HG02678 (cell line): ENCODE measurements at regions not wholly inside any gene's neighbourhood (a gene's known extent, or its start where the extent isn't known, plus 50 kb on each side); places are given as distances from the start of the nearest gene placed in this dataset.
"Not testable (repeated sequence)": the region's sequence is repeated elsewhere in the genome, so short reads cannot be mapped to it uniquely, and the experiment has no call there.

ENCODE experiments used
- ATAC-seq: cut with Tn5 transposase; IDR thresholded peaks from one replicate; pipeline ENCODE4 v1.9.1; 2021; ENCODE audit warnings: mild to moderate bottlenecking, moderate library complexity; ENCODE audit not compliant: unreplicated experiment

- no peak for ATAC-seq
These were observed 827.7 kb upstream of the BRINP3 start for GRCh38 chr1:191305370-191305769.

DNA sequence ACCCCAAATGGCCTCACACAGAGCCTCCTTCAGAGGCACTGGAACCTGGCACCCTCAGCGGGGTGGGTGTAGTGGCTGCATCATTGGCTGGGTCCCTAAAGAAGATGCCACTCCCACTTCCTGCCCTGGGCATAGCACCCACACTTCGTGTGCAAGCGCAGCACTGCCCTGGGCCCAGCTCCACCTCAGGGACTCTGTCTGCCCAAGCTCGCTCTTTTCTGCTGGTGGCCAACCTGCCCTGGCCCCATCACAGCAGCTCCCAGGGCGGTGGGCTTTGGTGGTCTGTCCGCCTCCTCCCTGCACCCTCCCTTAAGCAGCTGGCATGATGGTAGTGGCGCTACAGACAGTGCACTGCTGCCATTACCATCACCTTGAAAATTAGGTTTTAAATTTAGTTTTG lies 829.3 kb upstream of the BRINP3 start:
- ATAC-seq: no peak

GRCh38 chr1:191320062-191320461 lies 838.2 kb upstream of the RGS18 start:
- ATAC-seq: no peak

DNA sequence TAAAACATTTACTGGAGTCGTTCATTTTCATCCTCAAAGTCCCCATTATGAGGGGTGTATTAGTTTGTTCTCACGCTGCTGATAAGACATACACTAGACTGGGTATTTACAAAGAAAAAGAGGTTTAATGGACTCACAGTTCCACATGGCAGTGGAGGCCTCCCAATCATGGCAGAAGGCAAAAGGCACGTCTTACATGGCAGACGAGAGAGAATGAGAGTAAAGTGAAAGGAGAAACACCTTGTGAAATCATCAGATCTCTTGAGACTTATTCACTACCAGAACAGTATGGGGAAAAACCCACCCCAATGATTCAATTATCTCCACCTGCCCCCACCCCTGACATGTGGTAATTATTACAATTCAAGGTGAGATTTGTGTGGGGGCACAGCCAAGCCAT lies 830.4 kb upstream of the RGS18 start:
- ATAC-seq: no peak

- no peak for ATAC-seq
These were observed 814.4 kb upstream of the RGS18 start for GRCh38 chr1:191343816-191344215.

GRCh38 chr1:191346381-191346780 lies 811.9 kb upstream of the RGS18 start:
- ATAC-seq: no peak

DNA sequence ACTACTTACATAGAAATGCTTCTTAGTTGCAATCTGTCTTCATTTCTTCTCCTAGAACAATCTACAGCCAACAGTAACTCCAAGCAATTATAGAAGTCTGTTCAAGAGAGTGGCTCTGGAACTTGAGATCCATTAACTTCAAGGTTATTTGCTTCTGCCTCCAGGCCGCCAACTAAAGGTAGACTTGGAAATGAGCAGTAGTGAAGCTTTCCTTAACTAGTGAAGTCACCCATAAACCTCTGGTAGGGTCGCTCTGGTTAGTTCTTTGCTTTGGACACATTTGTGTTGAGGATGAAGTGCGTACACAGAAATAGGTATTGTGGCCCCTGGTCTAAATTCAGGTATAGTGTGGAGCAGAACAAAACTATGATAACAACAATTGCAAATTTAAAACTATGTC lies 809.9 kb upstream of the RGS18 start:
- no peak for ATAC-seq

- no peak for ATAC-seq
These were observed 807.3 kb upstream of the RGS18 start for GRCh38 chr1:191350938-191351337.

DNA sequence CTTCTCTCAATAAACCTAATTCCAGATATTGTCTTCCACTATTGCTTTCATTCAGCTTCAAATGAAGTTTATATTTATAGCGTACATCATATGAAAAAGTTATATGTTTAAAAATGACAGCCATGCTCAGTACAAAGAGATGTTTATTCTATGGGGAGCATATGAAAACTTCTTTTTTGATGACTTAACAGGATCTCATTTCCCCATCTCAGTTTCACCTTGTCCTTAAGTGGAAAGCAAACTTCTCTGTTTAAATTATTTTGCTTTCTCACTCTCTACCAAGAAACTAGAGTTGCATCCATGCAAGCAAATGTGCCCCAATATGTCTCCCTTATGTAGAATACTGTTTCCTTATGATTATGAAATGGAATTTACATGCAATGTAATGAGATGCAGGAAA lies 799.5 kb upstream of the RGS18 start:
- ATAC-seq: no peak

DNA sequence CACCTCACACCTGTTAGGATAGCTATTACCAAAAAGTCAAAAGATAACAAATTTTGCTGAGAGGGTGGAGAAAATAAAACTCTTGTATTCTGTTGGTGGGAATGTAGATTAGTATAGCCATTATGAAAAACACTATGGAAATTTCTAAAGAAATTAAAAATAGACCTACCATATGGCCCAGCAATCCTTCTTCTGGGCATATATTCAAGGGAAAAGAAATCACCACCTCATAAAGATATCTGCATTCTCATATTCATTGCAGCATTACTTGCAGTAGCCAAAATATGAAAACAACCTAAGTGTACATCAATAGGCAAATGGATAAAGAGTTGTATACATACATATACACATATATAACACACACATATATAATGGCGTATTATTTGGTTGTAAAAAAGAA lies 791.6 kb upstream of the RGS18 start:
- no peak for ATAC-seq

GRCh38 chr1:191368891-191369654 lies 789.2 kb upstream of the RGS18 start:
- ATAC-seq: no peak

DNA sequence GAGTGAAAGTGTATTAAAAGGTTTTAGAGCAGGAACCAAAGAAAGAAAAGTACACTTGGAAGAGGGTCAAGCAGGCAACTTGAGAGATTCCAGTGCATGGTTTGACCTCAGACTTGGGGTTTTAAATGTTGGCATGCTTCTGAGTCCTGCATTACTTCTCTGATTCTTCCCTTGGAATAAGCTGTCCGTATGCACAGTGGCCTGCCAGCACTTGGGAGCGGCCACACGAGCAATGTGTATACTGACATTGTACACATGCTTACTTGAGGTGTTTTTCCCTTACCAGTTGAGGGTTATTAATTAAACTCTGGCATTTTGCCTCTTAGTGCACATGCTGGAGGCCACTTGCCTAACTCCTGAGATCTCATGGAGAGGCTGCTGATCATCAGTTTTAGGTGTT lies 786.6 kb upstream of the RGS18 start:
- no peak for ATAC-seq

DNA sequence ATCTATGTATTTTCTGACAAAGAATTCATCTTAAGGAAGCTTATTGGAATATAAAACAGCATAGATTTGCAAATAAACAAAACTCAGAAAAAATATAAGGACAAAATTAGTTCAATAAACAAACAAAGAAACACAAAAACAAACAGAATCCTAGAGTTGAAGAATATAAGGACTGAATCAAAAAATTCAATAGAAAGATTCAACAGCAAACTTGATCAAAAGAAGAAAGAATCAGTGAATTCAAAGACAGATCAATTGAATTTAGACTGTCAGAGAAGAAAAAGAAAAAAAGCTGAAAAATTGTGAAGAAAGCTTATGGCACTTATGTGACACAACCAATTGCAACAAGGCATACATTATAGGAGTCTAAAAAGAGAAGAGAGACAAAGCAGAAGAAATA lies 770.0 kb upstream of the RGS18 start:
- ATAC-seq: no peak

DNA sequence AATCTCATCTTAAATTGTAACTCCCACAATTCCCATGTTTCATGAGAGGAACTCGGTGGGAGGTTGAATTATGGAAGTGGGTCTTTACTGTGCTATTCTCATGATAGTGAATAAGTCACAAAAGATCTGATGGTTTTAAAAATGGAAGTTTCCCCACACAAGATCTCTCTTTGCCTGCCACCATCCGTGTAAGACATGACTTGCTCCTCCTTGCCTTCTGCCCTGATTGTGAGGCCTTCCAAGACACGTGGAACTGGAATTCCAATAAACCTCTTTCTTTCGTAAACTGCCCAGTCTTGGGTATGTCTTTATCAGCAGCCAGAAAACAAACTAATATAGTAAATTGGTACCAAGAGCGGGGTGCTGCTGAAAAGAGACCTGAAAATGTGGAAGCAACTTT lies 761.6 kb upstream of the RGS18 start:
- no peak for ATAC-seq

DNA sequence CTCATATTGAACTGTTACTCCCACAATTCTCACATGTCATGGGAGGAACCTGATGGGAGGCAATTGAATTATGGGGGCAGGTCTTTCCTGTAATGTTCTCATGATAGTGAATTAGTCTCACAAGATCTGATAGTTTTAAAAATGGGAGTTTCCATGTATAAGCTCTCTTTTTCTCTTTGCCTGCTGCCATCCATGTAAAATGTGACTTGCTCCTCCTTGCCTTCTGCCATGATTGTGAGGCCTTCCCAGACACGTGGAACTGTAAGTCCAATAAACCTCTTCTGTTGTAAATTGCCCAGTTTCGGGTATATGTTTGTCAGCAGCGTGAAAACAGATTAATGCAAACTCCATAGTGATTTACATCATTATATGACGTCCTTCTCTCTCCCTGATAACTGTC lies 759.7 kb upstream of the RGS18 start:
- ATAC-seq: no peak

DNA sequence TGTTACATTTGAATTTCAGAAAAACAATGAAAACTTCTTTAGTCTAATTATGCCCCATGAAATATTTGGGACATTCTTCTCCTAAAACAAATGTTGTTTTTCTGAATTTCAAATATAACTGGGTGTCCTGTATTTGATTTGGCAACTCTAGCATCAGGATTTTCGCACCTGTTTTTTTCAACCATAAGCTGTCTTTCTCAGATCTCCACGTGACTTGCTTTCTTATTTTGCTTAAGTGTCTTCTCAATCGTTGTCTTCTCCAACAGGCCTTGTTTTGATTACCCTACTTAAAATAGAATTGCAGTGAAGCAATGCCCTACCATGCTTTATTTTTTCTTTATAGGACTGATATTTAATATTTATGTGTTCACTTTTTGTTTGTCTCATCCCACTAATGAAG lies 752.8 kb upstream of the RGS18 start:
- no peak for ATAC-seq

DNA sequence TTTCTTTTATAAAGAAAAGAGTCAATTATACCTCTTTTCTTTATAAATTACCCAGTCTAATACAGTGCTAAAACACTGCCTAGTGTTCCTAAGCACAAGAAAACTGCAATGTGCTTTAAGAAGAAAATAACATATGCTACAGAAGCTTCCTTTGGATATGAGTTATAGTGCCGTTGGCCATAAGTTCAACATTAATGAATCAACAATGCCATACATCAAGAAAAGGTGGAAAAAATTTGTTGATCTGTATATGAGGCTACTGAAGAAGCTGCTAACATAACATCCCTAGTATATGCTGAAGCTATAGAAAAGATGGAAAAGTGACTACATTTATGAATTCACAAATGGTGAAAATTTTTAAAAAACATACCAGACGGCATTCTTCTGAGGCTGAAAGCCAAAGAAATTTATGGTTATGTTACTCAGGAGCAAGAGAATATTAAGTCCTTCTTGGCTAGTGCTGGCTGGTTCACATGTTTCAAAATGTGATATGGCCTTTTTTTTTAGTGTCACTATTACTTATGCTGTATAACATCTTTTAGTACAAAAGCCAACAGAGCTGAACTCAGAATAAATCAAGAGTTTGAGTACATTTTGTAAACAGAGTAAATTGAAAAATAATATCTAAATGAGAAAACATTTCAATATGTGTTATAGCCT lies 743.2 kb upstream of the RGS18 start:
- no peak for ATAC-seq

- ATAC-seq: no peak
These were observed 738.4 kb upstream of the RGS18 start for GRCh38 chr1:191419842-191420241.

DNA sequence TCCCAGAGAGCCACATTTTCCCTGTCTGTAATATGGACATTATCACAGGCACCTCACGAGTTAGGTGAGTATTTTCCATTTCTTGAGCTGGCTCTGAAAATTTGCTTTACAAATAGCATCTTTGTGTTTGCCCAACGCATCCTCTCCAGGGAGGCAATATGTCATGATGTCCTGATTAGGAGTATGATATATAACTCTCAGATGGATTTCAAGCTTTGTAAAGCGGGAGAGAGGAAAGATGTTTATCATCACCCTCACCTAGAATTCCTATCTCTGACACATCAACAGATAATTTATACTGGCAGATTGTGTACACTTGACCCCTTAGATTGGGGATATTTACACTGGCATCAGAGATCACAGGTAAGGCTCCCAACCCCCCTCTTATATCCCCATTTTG lies 730.7 kb upstream of the RGS18 start:
- ATAC-seq: no peak

- ATAC-seq: no peak
These were observed 725.4 kb upstream of the RGS18 start for GRCh38 chr1:191432817-191433216.

DNA sequence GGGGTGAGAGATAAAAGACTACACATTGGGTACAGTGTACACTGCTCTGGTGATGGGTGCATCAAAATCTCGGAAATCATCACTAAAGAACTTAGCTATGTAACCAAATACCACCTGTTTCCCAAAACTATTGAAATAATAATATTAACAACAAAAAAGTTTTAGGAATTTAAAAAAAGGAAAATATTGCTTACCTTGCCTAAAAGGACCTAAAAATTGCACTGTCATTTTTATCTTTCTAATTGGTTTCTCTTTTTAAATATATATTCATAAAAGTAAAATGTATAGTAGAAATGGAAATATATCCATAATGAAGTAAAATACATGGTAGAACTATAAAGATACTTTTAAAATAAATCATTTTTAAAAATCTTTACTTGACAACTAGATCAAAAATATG lies 719.3 kb upstream of the RGS18 start:
- ATAC-seq: no peak

GRCh38 chr1:191448279-191448678 lies 710.0 kb upstream of the RGS18 start:
- ATAC-seq: not testable (repeated sequence)

DNA sequence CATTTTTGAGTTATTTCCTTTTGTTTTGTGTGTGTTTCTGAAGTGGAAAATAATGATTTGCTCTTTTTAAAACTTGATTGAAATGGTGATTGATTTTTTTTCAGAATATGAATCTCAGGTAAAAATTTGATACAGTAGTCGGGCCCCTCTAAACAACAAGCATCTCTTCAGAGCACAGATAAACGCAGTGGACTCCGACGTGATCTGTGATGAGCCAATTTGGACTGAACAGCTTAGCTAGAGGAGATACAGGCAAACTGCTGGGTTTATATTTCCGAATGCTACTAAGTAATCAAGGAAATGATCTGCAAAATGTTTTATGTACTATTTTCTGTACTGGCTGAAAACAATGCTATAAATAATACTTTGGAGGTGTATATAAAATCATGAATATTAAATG lies 705.7 kb upstream of the RGS18 start:
- ATAC-seq: no peak
